Astrocyte of the hippocampus (primary cell): ENCODE measurements at regions not wholly inside any gene's neighbourhood (a gene's known extent, or its start where the extent isn't known, plus 50 kb on each side); places are given as distances from the start of the nearest gene placed in this dataset.
"Not testable (repeated sequence)": the region's sequence is repeated elsewhere in the genome, so short reads cannot be mapped to it uniquely, and the experiment has no call there.

Experiments used
- DNase-seq: peaks from one replicate; pipeline ENCODE4 v3.0.0; 2011; ENCODE audit warnings: low read depth, low spot score

GRCh38 chr6:137545073-137545472 is 50.9 kb upstream of the OLIG3 start:
- DNase-seq = no peak

GRCh38 chr6:137547186-137547585 is 53.0 kb upstream of the OLIG3 start:
- DNase-seq = no peak

GRCh38 chr6:137547601-137548000 is 53.4 kb upstream of the OLIG3 start:
- no peak for DNase-seq

GRCh38 chr6:137549106-137549505 is 54.9 kb upstream of the OLIG3 start:
- no peak for DNase-seq

GRCh38 chr6:137550535-137550934 is 56.3 kb upstream of the OLIG3 start:
- no peak for DNase-seq

GRCh38 chr6:137552146-137552545 is 58.0 kb upstream of the OLIG3 start:
- DNase-seq = no peak

GRCh38 chr6:137552809-137553208 is 58.6 kb upstream of the OLIG3 start:
- DNase-seq = no peak

GRCh38 chr6:137559521-137560183 is 65.5 kb upstream of the OLIG3 start:
- DNase-seq = not testable (repeated sequence)

GRCh38 chr6:137560184-137560563 is 66.0 kb upstream of the OLIG3 start:
- no peak for DNase-seq

GRCh38 chr6:137568067-137568466 is 73.9 kb upstream of the OLIG3 start:
- no peak for DNase-seq

- DNase-seq = no peak
These were observed 76.2 kb upstream of the OLIG3 start for GRCh38 chr6:137570393-137570792.

GRCh38 chr6:137571854-137572253 is 77.7 kb upstream of the OLIG3 start:
- DNase-seq = peak; percentile 18

GRCh38 chr6:137573739-137574138 is 79.5 kb upstream of the OLIG3 start:
- no peak for DNase-seq

- no peak for DNase-seq
These were observed 85.4 kb upstream of the OLIG3 start for GRCh38 chr6:137579612-137580011.

GRCh38 chr6:137581019-137581707 is 87.0 kb upstream of the OLIG3 start:
- no peak for DNase-seq

GRCh38 chr6:137583519-137583918 is 89.3 kb upstream of the OLIG3 start:
- DNase-seq = not testable (repeated sequence)

GRCh38 chr6:137588472-137588871 is 94.3 kb upstream of the OLIG3 start:
- no peak for DNase-seq

- no peak for DNase-seq
These were observed 95.1 kb upstream of the OLIG3 start for GRCh38 chr6:137589067-137589848.

GRCh38 chr6:137590684-137591083 is 96.5 kb upstream of the OLIG3 start:
- DNase-seq = no peak

GRCh38 chr6:137601471-137601870 is 107.3 kb upstream of the OLIG3 start:
- no peak for DNase-seq

GRCh38 chr6:137602313-137603197 is 108.4 kb upstream of the OLIG3 start:
- DNase-seq = no peak

- no peak for DNase-seq
These were observed 116.5 kb upstream of the OLIG3 start for GRCh38 chr6:137610702-137611101.
